Lung microvascular endothelial cell (primary cell): ENCODE measurements at regions not wholly inside any gene's neighbourhood (a gene's known extent, or its start where the extent isn't known, plus 50 kb on each side); places are given as distances from the start of the nearest gene placed in this dataset.

Experiments
- DNase-seq, 2 donors: peaks; one replicate each; pipeline versions ENCODE4 v3.0.0 to v3.0.0-alpha.2; 2010; ENCODE audit warnings: low read depth in 2 of 2

DNA sequence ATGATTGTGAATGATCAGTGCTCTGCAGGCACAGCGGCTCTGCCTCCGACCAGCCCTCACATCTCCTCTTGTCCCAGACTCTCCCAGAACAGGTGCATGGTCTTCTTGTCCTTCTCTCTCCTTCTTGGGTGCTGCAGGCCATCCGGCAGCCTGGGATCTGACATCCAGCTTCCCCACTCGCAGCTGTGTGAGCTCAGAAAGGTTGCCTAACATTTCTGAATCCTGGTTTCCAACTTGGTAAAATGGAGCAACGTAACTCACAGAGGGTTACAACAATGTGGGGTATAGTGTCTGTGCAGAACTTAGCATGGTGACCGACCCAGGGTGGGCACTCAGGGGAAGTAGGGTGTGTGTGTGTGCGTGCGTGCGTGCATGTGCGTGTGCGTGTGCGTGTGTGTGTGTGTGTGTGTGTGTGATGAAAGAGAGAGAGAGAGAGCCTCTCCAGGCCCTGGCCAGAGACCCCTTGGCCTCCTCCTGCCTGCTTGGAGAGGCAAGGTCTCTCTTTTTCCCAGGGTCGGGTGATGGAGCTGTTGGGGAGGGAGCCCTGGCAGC is 110.1 kb downstream of the SNX5 start:
- DNase-seq: no peak

DNA sequence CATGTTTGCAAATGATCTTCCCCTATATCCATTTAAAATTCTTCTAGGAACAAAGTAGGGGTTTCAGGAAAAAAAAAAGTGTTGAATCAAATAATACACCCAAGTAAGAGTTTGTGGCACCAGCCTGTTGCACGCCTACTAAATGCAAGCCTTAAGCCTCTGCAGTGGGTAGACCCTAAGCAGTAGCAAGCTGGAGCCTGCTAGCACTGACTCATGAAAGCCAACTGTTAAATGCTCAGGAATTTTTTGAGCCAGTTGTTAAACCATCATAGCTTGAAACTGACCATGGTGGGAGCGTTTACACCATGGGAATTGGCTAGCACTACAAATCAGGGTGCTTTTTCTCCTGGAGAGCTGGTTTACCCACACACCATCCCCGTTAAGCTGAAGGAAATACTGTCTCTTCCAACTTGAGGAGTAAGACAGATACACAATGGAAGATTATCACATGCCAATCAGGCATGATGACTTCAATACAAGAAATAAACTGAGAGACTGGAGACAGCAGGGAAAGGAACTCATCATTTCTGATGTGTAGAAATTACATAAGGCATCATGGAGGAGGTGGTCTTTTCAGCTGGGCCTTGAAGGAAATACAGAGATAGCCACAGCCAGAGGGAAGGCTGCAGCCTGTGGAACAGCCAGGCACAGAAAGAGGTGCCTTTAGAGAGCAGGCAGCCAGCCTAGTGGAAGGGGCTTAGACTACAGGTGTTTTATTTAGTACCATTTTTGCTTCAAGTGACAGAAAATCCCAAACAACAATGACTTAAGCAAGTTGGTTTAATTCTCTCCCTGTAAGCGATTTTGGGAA is 110.8 kb downstream of the SNX5 start:
- no peak for DNase-seq

GRCh38 chr20:17856837-17857605 is 111.6 kb downstream of the SNX5 start:
- DNase-seq: no peak

GRCh38 chr20:17856024-17856564 is 112.5 kb downstream of the SNX5 start:
- no peak for DNase-seq

DNA sequence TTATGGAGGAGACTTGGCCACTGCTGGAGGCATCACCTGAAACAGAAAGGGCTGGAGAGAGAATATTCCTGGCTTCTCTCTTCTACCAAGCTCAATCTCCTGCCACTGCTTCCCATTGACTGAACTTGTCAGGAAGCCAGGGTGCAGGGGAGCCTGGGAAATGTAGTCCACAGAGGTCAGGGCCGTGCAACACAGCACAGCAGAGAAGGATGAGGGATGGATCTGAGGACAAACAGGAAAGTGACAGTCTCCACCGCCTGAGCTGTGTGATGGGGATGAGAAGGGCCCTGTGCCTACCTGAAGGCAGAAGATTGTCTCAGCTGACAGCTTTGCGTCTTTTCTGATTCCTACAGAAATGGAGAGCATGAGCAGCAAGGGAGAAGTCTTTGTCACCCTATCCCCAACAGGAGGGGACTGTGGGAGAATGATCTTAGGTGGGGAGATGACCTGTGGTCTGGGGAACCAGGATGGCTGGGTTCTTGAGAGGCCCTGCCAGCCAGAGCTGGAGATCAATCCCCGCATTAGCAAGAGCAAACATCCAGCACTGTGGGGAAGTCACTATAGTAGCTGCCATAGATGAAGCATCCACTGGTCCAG is 114.2 kb downstream of the SNX5 start:
- peak; percentile 61 to 79 for DNase-seq

DNA sequence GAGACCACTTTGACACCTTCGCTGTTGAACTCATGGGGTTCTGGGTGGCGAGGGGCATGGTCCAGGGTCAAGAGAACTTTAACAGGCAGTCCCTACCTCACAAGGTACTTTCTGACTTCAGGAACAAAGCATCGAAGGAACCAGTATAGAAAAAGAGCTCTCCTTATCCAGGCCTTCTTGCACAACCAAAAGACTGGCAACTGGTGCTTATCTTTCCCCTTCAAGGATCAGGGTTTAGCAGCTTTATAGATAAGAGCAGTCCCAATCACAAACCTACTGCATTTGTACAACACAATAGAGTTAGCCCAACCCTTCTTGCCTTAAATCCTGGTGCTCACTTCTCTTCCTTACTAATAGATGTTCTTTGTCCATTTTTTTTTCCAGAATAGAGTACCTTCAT is 116.3 kb downstream of the SNX5 start:
- no peak for DNase-seq

DNA sequence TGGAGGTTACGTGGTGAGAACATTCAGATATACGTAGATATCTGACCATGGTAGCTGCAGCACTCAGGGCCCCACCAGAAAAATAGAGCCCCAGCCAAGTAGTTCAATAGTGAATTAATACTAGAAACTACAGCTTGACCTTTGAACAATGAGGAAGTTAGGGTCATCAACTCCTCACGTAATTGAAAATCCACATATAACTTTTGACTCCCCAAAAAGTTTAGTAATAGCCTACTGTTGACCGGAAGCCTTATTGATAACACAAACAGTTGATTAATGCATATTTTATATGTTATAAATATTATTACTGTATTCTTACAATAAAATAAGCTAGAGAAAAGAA is 117.9 kb downstream of the SNX5 start:
- no peak for DNase-seq

DNA sequence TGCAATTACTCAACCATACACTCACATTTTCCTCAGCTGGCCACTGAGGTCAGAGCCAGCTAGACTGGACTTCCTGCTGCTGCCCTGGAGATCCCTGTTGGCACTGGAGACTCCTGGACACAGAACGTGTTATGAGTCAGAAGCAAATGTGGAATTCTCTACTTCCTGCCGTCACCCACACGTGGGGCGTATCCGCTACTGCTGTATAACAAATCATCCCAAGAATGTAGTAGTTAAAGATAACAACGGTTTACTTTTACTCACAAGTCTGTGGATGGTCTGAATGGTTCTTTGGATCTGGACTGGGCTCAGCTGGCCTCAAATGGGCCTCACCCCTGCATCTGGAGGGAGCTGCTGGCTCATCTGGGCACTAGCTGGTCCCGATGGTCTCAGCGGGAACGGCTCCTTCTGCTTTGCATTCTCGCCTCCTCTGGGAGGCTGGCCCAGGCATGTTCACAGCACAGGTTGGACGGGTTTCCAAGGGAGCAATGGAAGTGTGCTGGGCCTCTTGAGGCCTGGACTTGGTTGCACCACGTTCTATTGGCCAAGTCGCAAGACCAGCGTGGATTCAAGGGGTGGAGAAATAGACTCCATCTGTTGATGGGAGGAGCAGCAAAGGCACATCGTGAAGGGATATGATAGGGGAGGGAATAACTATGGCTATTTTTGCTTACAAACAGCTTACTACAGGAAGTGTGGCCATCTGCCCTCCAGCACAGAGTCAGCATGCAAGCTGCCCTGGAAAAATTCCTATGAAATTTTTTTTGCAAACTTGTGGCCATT is 118.5 kb downstream of the SNX5 start:
- peak; percentile 90 to 99 for DNase-seq

DNA sequence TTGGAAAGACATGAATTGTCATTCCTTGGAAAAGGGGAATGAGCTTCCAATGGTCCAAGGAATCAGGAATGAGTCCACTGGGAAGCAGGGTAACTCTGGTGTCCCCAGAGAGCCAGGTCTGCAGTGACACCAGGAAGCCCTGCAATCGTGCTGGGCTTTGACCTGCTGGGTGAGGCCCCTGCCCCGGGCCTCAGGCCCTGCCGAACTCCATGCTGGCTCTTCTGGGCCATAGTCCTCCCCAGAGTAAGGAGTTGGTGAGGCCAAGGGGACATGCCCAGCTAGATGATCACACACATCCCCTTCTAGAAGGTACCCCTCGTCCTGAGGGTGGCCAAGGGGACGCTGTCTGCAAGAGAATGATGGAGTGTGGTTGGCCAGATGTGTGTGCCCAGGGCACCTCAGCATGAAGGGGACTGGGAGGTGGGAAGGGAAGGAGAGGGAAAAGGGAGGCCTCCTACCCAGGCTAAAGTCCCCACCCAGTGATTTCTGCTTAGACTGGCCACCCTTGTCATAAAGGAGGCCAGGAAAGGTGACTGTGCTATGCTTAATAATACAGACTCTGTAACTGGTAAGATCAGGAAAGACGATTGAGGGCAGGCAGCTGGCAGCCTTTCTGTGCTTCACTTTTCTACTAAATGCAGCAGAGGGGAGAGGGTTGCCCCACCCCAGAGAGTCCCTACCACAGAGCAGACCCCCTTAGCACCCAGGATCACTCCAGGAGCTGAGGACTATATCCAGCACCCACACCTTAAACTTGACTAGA is 119.3 kb downstream of the SNX5 start:
- no peak for DNase-seq

GRCh38 chr20:17848249-17849048 is 120.1 kb downstream of the SNX5 start:
- DNase-seq: no peak

GRCh38 chr20:17845701-17846475 is 122.7 kb downstream of the SNX5 start:
- DNase-seq: peak; percentile 39 to 85

DNA sequence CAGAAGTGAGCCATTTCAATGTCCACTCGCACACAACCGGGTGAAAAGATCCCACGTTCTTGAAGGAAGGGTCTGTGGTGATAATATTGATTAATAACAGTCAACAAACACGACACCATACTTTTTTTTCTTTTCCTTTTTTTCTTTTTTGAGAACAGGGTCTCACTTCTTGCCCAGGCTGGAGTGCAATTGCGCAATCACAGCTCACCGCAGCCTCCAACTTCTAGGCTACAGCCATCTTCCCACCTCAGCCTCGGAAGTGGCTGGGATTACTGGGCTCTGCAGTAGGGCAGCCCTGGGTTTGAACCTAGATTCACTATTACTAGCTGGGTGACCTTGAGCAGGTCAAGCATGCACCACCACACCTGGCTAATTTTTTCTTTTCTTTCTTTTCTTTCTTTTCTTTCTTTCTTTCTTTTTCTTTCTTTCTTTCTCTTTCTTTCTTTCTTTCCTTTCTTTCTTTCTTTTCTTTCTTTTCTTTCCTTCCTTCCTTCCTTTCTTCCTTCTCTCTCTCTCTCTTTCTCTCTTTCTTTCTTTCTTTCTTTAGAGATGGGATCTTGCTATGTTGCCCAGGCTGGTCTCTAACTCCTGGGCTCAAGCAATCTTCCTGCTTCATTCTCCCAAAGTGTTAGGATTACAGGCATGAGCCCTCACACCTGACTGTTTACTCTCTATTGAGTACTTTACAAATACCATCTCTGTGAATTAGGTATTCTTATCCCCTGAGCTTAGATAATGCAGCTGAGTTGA is 123.9 kb downstream of the SNX5 start:
- no peak for DNase-seq

DNA sequence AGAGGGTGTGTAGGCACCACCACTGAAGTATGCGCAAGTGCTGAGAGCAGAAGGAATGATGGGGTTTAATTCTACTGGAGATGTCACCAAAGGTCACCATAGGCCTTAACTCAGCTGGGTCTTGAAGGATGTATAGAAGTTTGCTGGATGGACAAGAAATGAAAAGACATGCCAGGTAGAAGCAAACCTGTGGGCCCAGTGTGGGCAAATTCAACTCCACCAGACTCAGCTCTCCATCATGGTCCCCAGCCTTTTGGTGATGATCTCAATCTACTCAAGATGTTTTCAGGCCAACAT is 124.5 kb downstream of the SNX5 start:
- DNase-seq: no peak

DNA sequence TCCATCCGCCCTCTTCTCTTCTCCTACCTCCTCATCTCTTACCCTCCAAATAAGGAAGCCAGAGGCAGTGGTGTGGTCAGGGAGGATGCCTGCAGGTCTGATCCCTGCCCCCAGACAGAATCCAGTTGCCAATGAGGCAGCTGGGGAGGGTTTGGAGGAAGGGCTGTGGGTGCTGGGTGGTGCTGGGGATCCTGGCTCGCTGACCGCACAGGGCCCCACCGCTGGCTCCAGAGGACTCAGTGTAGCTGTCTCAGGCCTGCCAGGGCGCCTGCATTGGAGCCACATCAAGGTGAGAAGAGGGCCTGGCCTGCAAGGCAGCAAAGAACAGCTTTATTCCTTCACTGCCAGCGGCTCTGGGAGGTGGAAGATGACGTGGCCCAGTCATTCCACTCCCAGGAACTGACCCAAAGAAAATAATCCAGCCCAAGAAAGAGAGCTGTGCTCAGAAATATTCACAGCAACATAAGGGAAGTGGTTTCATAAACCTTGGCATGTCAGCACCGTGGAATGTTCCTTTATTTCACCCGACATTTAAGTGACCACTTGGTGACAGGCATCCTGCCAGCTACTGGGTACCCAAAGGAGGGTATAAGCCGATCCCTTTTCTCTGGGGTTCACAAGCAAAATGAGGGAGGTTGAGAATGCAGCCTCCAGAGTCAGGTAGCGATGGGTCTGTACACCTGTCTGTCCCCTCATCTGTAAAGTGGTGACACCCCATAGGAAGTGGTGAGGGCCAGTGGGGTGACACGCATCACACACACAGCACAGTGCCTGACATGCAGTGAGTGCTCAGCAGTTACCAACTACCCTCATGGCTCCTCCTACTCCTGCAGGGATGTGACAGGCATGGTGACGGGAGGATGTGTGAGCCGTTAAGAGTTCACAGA is 125.1 kb downstream of the SNX5 start:
- DNase-seq: peak in 1 of 2 donors; percentile 77

DNA sequence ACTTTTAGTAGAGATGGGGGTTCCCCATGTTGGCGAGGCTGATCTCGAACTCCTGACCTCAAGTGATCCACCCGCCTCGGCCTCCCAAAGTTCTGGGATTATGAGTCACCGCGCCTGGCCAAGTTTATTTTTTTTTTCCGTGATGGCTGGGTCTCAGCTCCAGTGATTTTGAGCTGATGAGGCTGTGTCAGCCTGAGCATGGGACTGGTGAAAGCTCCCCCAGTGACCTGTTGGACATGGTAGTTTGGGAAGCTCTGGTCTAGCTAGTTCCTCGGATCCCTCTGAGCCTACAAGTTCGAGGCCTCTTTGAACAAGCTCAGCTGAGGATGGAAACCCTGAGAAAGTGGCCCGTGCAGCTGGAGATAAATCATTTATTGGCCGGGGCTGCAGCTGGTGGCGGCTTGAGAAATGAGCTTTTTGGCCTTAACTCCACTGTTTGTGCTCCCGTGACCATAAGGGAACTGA is 126.8 kb downstream of the SNX5 start:
- peak in 1 of 2 donors; percentile 39 for DNase-seq

DNA sequence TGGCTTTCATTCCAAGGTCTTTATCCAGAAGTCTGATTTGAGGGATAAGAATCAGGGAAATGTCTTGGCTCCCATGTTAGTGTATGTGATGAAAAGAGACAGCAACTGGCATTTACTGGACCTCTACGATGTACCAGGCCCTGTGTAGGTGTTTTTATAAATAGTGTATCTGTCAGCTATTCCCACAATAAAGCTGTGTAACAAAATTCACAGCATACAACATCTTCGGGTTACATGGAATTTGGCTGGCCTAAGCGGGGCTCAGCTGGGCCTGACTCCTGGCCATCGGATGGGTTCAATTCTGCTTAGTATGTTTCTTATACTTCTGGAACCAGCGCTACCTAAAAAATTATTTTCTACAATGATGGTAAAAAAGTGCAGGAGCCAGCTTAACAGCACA is 128.2 kb downstream of the SNX5 start:
- DNase-seq: no peak

DNA sequence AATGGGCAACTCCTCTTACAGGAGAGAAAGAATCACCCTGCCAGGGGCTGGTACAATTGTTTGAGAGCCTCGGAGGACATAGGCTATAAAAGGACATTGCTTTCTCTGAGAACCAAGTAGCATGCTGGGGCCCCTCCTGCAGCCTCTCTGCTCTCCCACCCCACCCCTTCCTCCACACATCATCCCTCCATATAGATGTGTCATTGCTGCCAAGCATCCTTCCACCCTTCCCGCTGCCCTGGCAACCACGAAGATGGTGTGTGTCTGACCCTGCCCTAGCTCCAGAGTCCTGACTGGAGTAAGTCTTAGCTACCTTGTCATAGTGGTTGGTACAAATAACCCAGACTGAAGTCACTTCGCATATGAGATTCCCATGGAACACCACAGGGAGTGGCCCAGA is 129.7 kb downstream of the SNX5 start:
- no peak for DNase-seq
